Endodermal cell (in vitro differentiated cells): ENCODE measurements at regions not wholly inside any gene's neighbourhood (a gene's known extent, or its start where the extent isn't known, plus 50 kb on each side); places are given as distances from the start of the nearest gene placed in this dataset.

Experiments used
- DNase-seq: peaks from one replicate; pipeline ENCODE4 v3.0.0-alpha.2; 2017
- H3K27ac ChIP-seq: 2 replicates; pipeline ENCODE4 v1.5.1; 2013; ENCODE audit warnings: mild to moderate bottlenecking, low read depth, low read length, moderate library complexity
- H3K27me3 ChIP-seq: 2 replicates; pipeline ENCODE4 v1.6.1; 2013; ENCODE audit warnings: mild to moderate bottlenecking, low read length, moderate library complexity; ENCODE audit not compliant: insufficient read depth, control insufficient read depth, poor library complexity, severe bottlenecking
- H3K36me3 ChIP-seq: 2 replicates; pipeline ENCODE4 v1.7.0; 2013; ENCODE audit warnings: mild to moderate bottlenecking, low read length, moderate library complexity; ENCODE audit not compliant: control insufficient read depth, insufficient read depth
- H3K4me1 ChIP-seq: one replicate; pipeline ENCODE4 v1.7.0; 2013; ENCODE audit warnings: low read length; ENCODE audit not compliant: control insufficient read depth, insufficient read depth
- H3K4me3 ChIP-seq: 2 replicates; pipeline ENCODE4 v1.5.1; 2013; ENCODE audit warnings: mild to moderate bottlenecking, low read length, moderate library complexity
- H3K9ac ChIP-seq: 2 replicates; pipeline ENCODE4 v1.6.1; 2013; ENCODE audit warnings: mild to moderate bottlenecking, low read length, moderate library complexity; ENCODE audit not compliant: poor library complexity, severe bottlenecking; ENCODE audit errors: extremely low read depth
- H3K9me3 ChIP-seq: 2 replicates; pipeline ENCODE4 v1.6.1; 2013; ENCODE audit warnings: mild to moderate bottlenecking, low read length, moderate library complexity; ENCODE audit not compliant: control insufficient read depth
- H3K27ac Mint-ChIP-seq: 2 replicates; pipeline ENCODE4 v1.8.0; 2020; ENCODE audit warnings: mixed read lengths
- H3K27me3 Mint-ChIP-seq: 2 replicates; pipeline ENCODE4 v1.8.0; 2021; ENCODE audit warnings: mild to moderate bottlenecking, mixed read lengths; ENCODE audit not compliant: insufficient read depth
- H3K36me3 Mint-ChIP-seq: 2 replicates; pipeline ENCODE4 v1.8.0; 2020; ENCODE audit warnings: low read depth, mixed read lengths
- H3K4me1 Mint-ChIP-seq: 2 replicates; pipeline ENCODE4 v1.8.0; 2020; ENCODE audit warnings: mixed read lengths
- H3K4me3 Mint-ChIP-seq: 2 replicates; pipeline ENCODE4 v1.8.0; 2020; ENCODE audit warnings: mild to moderate bottlenecking, moderate library complexity, mixed read lengths
- H3K9me3 Mint-ChIP-seq: 2 replicates; pipeline ENCODE4 v1.8.0; 2020; ENCODE audit warnings: mild to moderate bottlenecking, mixed read lengths
- CTCF ChIP-seq: fragments of 200-600 bp; sonication (generic); conservative IDR thresholded peaks from 2 replicates; pipeline ENCODE4 v1.5.0; 2021; ENCODE audit warnings: antibody characterized with exemption, mild to moderate bottlenecking
- WGBS, 2 experiments: methylation state at CpG; one replicate each; pipeline versions ENCODE4 v1.1.5 to v1.1.7; 2013; ENCODE audit warnings: missing lambda C conversion rate in 2 of 2, mixed read lengths in 1 of 2; ENCODE audit not compliant: insufficient coverage in 1 of 2, insufficient read length in 1 of 2; 5-methylcytosine and 5-hydroxymethylcytosine counted together

- no peak for DNase-seq
- H3K36me3 Mint-ChIP-seq: no peaks in the 10 kb centered on the region
- 92 to 100% methylated on average over 1 of the region's 1 CpG for WGBS, 2 experiments
- H3K4me3 Mint-ChIP-seq: no peak overlapping the region
- no peaks in the 10 kb centered on the region for H3K27me3 ChIP-seq
- H3K9me3 Mint-ChIP-seq: peaks cover 2% of the 10 kb centered on the region
- no peak for TF ChIP-seq CTCF
- no peak overlapping the region for H3K27ac Mint-ChIP-seq
- H3K9me3 ChIP-seq: no peaks in the 10 kb centered on the region
- H3K4me3 ChIP-seq: no peak overlapping the region
- peaks cover 3% of the 10 kb centered on the region for H3K4me1 Mint-ChIP-seq
- H3K27ac ChIP-seq: no peak overlapping the region
- no peaks in the 10 kb centered on the region for H3K36me3 ChIP-seq
- no peaks in the 10 kb centered on the region for H3K4me1 ChIP-seq
- H3K9ac ChIP-seq: no peak overlapping the region
- H3K27me3 Mint-ChIP-seq: no peaks in the 10 kb centered on the region
These were observed 729.4 kb downstream of the CDH11 start for GRCh38 chr16:64392456-64392855.

GRCh38 chr16:64391063-64391600 lies 730.7 kb downstream of the CDH11 start:
- Histone ChIP-seq H3K27ac (no peak overlapping the region), H3K4me3 (no peak overlapping the region), H3K36me3 (no peaks in the 10 kb centered on the region), H3K27me3 (no peaks in the 10 kb centered on the region), H3K9ac (no peak overlapping the region), H3K9me3 (no peaks in the 10 kb centered on the region), H3K4me1 (no peaks in the 10 kb centered on the region)
- DNase-seq: no peak
- WGBS, 2 experiments: 97% methylated on average over 4 of the region's 4 CpGs; no CpG with 5 or more reads in 1 of the 2 experiments
- H3K36me3 Mint-ChIP-seq: no peaks in the 10 kb centered on the region
- no peak for TF ChIP-seq CTCF
- peaks cover 3% of the 10 kb centered on the region for H3K4me1 Mint-ChIP-seq
- H3K27ac Mint-ChIP-seq: peak overlapping the region; percentile 62
- H3K4me3 Mint-ChIP-seq: no peak overlapping the region
- H3K27me3 Mint-ChIP-seq: no peaks in the 10 kb centered on the region
- no peaks in the 10 kb centered on the region for H3K9me3 Mint-ChIP-seq

GRCh38 chr16:64390102-64390501 lies 731.8 kb downstream of the CDH11 start:
- no peak for TF ChIP-seq CTCF
- Mint-ChIP-seq H3K36me3 (no peaks in the 10 kb centered on the region), H3K9me3 (no peaks in the 10 kb centered on the region), H3K4me1 (peaks cover 3% of the 10 kb centered on the region), H3K27ac (no peak overlapping the region), H3K4me3 (no peak overlapping the region), H3K27me3 (no peaks in the 10 kb centered on the region)
- H3K4me3 ChIP-seq: no peak overlapping the region
- 84 to 90% methylated on average over 2 to 4 of the region's 4 CpGs for WGBS, 2 experiments
- H3K4me1 ChIP-seq: no peaks in the 10 kb centered on the region
- H3K27me3 ChIP-seq: no peaks in the 10 kb centered on the region
- H3K27ac ChIP-seq: no peak overlapping the region
- no peak overlapping the region for H3K9ac ChIP-seq
- no peaks in the 10 kb centered on the region for H3K9me3 ChIP-seq
- no peaks in the 10 kb centered on the region for H3K36me3 ChIP-seq
- no peak for DNase-seq
